Right atrium auricular region (tissue), 2 donors: ENCODE measurements at regions not wholly inside any gene's neighbourhood (a gene's known extent, or its start where the extent isn't known, plus 50 kb on each side); places are given as distances from the start of the nearest gene placed in this dataset.

Experiments used
- DNase-seq: peaks from one replicate; pipeline ENCODE4 v3.0.0-alpha.2; 2019; ENCODE audit warnings: low spot score
- H3K27ac ChIP-seq, 2 donors: fragments of 200-600 bp; sonication (generic); 1 replicate in 1 of 2; 2 replicates in 1 of 2; pipeline ENCODE4 v1.5.1; 2016 to 2019
- H3K27me3 ChIP-seq, 2 donors: fragments of 200-600 bp; sonication (generic); one replicate each; pipeline versions ENCODE4 v1.5.1 to v1.6.0; 2017 to 2019
- H3K36me3 ChIP-seq: fragments of 200-600 bp; sonication (generic); one replicate; pipeline ENCODE4 v1.5.1; 2016
- H3K4me1 ChIP-seq, 2 donors: fragments of 200-600 bp; sonication (generic); one replicate each; pipeline versions ENCODE4 v1.5.1 to v1.6.0; 2017 to 2019
- H3K4me3 ChIP-seq, 2 donors: fragments of 200-600 bp; sonication (generic); 1 replicate in 1 of 2; 2 replicates in 1 of 2; pipeline ENCODE4 v1.5.1; 2017 to 2019; ENCODE audit warnings: mild to moderate bottlenecking in 1 of 2, moderate library complexity in 1 of 2
- H3K9me3 ChIP-seq, 2 donors: fragments of 200-600 bp; sonication (generic); one replicate each; pipeline ENCODE4 v1.5.1; 2019
- CTCF ChIP-seq, 2 donors: fragments of 200-600 bp; sonication (generic); IDR thresholded peaks; one replicate each; pipeline ENCODE4 v1.5.1; 2019; ENCODE audit warnings: antibody characterized with exemption in 2 of 2

- H3K36me3 ChIP-seq: no peaks in the 10 kb centered on the region
- no peaks in the 10 kb centered on the region for H3K27me3 ChIP-seq
- no peaks in the 10 kb centered on the region for H3K9me3 ChIP-seq
- TF ChIP-seq CTCF (IDR thresholded peaks at IDR 0.05): no peak
- H3K4me3 ChIP-seq: no peak overlapping the region
- no peaks in the 10 kb centered on the region for H3K4me1 ChIP-seq
- no peak overlapping the region for H3K27ac ChIP-seq
- no peak for DNase-seq
These were observed 167.1 kb downstream of the OXSM start for GRCh38 chr3:25957026-25957425.

- no peaks in the 10 kb centered on the region for H3K4me1 ChIP-seq
- no peak overlapping the region for H3K4me3 ChIP-seq
- TF ChIP-seq CTCF (IDR thresholded peaks at IDR 0.05): no peak
- no peaks in the 10 kb centered on the region for H3K9me3 ChIP-seq
- no peaks in the 10 kb centered on the region for H3K27me3 ChIP-seq
- H3K36me3 ChIP-seq: no peaks in the 10 kb centered on the region
- no peak for DNase-seq
- no peak overlapping the region for H3K27ac ChIP-seq
These were observed 170.9 kb downstream of the OXSM start for GRCh38 chr3:25960776-25961175.

- no peak for TF ChIP-seq CTCF (IDR thresholded peaks at IDR 0.05)
- no peaks in the 10 kb centered on the region for H3K9me3 ChIP-seq
These were observed 172.4 kb downstream of the OXSM start for GRCh38 chr3:25962255-25962654.

GRCh38 chr3:25964141-25964540 lies 174.3 kb downstream of the OXSM start:
- no peaks in the 10 kb centered on the region for H3K36me3 ChIP-seq
- no peak overlapping the region for H3K27ac ChIP-seq

More at GRCh38 chr3:25962255-25962654, 172.4 kb downstream of the OXSM start:
- Histone ChIP-seq H3K36me3 (no peaks in the 10 kb centered on the region), H3K27ac (no peak overlapping the region), H3K27me3 (no peaks in the 10 kb centered on the region), H3K4me1 (no peaks in the 10 kb centered on the region), H3K4me3 (no peak overlapping the region)
- no peak for DNase-seq

GRCh38 chr3:25967385-25967784 lies 177.5 kb downstream of the OXSM start:
- Histone ChIP-seq H3K27me3 (no peaks in the 10 kb centered on the region), H3K4me1 (no peaks in the 10 kb centered on the region), H3K9me3 (no peaks in the 10 kb centered on the region), H3K4me3 (no peak overlapping the region), H3K27ac (no peak overlapping the region), H3K36me3 (no peaks in the 10 kb centered on the region)
- TF ChIP-seq CTCF (IDR thresholded peaks at IDR 0.05): no peak
- no peak for DNase-seq

More at GRCh38 chr3:25964141-25964540, 174.3 kb downstream of the OXSM start:
- Histone ChIP-seq H3K4me1 (no peaks in the 10 kb centered on the region), H3K27me3 (no peaks in the 10 kb centered on the region), H3K9me3 (no peaks in the 10 kb centered on the region), H3K4me3 (no peak overlapping the region)
- TF ChIP-seq CTCF (IDR thresholded peaks at IDR 0.05): no peak
- no peak for DNase-seq

GRCh38 chr3:25971736-25972135 lies 181.8 kb downstream of the OXSM start:
- TF ChIP-seq CTCF (IDR thresholded peaks at IDR 0.05): no peak
- no peak overlapping the region for H3K27ac ChIP-seq
- H3K36me3 ChIP-seq: no peaks in the 10 kb centered on the region
- no peaks in the 10 kb centered on the region for H3K4me1 ChIP-seq
- no peaks in the 10 kb centered on the region for H3K9me3 ChIP-seq
- DNase-seq: no peak
- H3K4me3 ChIP-seq: no peak overlapping the region
- no peaks in the 10 kb centered on the region for H3K27me3 ChIP-seq
